ENCODE measurements at regions not wholly inside any gene's neighbourhood (a gene's known extent, or its start where the extent isn't known, plus 50 kb on each side); places are given as distances from the start of the nearest gene placed in this dataset.

- TF ChIP-seq GATA3 (IDR thresholded peaks at IDR 0.05; ENCODE audit: low read depth, low read length) (no peak), GATA2 (IDR thresholded peaks at IDR 0.05; ENCODE audit: low read depth, low read length) (no peak)
Observed at GRCh38 chr12:90181216-90181615, 472.6 kb upstream of the ATP2B1 start.

All from SH-SY5Y (cell line).